ENCODE measurements at regions not wholly inside any gene's neighbourhood (a gene's known extent, or its start where the extent isn't known, plus 50 kb on each side); places are given as distances from the start of the nearest gene placed in this dataset.

DNA sequence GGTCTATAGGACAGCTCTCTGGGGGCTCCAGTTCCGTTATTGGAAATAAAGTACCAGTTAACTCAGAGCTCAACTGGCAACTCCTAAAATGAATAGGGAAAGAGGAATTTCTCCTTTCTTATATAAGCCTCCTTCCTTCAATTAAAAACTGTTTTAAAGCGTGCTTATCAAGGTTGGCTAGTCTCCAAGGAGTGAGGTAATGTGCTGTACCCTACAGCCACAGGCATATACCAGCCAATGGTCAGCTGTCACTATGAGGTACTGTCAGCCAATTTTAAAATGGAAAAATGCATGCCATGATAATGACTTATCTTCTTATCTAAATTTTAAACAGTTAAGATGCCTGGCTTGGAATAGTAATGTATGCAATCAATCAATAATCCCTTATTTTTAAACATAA is 76.2 kb downstream of the PLCE1 start (continued):
- TF ChIP-seq, protein P1, sequence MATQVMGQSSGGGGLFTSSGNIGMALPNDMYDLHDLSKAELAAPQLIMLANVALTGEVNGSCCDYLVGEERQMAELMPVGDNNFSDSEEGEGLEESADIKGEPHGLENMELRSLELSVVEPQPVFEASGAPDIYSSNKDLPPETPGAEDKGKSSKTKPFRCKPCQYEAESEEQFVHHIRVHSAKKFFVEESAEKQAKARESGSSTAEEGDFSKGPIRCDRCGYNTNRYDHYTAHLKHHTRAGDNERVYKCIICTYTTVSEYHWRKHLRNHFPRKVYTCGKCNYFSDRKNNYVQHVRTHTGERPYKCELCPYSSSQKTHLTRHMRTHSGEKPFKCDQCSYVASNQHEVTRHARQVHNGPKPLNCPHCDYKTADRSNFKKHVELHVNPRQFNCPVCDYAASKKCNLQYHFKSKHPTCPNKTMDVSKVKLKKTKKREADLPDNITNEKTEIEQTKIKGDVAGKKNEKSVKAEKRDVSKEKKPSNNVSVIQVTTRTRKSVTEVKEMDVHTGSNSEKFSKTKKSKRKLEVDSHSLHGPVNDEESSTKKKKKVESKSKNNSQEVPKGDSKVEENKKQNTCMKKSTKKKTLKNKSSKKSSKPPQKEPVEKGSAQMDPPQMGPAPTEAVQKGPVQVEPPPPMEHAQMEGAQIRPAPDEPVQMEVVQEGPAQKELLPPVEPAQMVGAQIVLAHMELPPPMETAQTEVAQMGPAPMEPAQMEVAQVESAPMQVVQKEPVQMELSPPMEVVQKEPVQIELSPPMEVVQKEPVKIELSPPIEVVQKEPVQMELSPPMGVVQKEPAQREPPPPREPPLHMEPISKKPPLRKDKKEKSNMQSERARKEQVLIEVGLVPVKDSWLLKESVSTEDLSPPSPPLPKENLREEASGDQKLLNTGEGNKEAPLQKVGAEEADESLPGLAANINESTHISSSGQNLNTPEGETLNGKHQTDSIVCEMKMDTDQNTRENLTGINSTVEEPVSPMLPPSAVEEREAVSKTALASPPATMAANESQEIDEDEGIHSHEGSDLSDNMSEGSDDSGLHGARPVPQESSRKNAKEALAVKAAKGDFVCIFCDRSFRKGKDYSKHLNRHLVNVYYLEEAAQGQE (IDR thresholded peaks at IDR 0.05; ENCODE audit: low read depth, low read length), result no peak
- peak; percentile 37; the same call in 1 of the 2 replicates for TF ChIP-seq GATA2 (CRISPR knock-in tag; IDR thresholded peaks at IDR 0.05)
- TF ChIP-seq FOXJ3 (CRISPR knock-in tag; IDR thresholded peaks at IDR 0.05), result no peak
- no peak for TF ChIP-seq TEAD4 (IDR thresholded peaks at IDR 0.05; ENCODE audit: borderline replicate concordance, insufficient read depth)
- TF ChIP-seq MXI1 (IDR thresholded peaks at IDR 0.05; ENCODE audit: low read depth, low read length), result 0 out of 2 replicates have a peak, but pooled peaks have one; percentile 29
- TF ChIP-seq SIN3A (IDR thresholded peaks at IDR 0.05; ENCODE audit: borderline replicate concordance, low read depth, low read length), result no peak
- TF ChIP-seq GABPA (IDR thresholded peaks at IDR 0.05; ENCODE audit: low read depth), result no peak

DNA sequence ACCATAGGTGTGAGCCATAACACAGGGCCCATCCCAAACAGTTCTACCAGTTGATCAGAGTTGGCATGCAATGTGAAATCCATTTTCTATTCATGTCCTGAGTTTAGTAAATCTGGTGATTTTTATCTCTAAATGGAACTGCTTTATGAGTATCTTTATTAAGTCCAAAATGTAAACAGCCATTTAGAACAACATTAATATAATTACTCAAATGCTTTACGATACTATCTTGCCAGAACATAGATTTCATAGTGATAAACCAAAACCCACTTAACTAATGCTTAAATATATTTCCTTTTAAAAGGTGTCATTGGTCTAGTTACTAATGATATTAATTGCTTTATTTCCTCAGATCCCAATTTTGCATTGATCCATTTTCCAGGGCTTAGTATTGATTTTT is 80.7 kb downstream of the PLCE1 start:
- H3K36me3 ChIP-seq (replicated peaks in 1 of 2; ENCODE audit: control insufficient read depth in 1 of 2, insufficient read depth in 2 of 2, low read length in 1 of 2), result no peaks in the 10 kb centered on the region
- no peak overlapping the region for H3K27ac ChIP-seq (ENCODE audit: low read depth in 2 of 2, low read length in 1 of 2)
- DNase-seq, result no peak
- no peak for TF ChIP-seq SMC3 (IDR thresholded peaks at IDR 0.05; ENCODE audit: low read depth, low read length)
- peak in 1 of 2 experiments; percentile 58; a peak in 2 of 4 replicates for TF ChIP-seq EP300 (IDR thresholded peaks at IDR 0.05; ENCODE audit: borderline replicate concordance in 1 of 2, low read depth in 1 of 2, low read length in 1 of 2)
- no peak overlapping the region for H3K4me2 ChIP-seq
- H3K4me3 ChIP-seq (ENCODE audit: low read depth in 2 of 2, low read length in 1 of 2), result no peak overlapping the region
- H3K9me2 ChIP-seq, result no peaks in the 10 kb centered on the region
- H4K20me1 ChIP-seq (ENCODE audit: insufficient read depth), result no peaks in the 10 kb centered on the region
- H3K9ac ChIP-seq, result no peak overlapping the region
- ChIA-PET POLR2A (no interaction called here), CTCF (interaction anchor here (1.1 to 1.3 kb wide), 2 partner anchors 246 to 370 kb away, joined by 3 to 5 read pairs; no protein-coding TSS in a partner anchor)
- no peaks in the 10 kb centered on the region for H3F3A ChIP-seq (replicated peaks; ENCODE audit: insufficient read depth)
- H3K27me3 ChIP-seq (ENCODE audit: insufficient read depth), result no peaks in the 10 kb centered on the region
- no peaks in the 10 kb centered on the region for H3K9me3 ChIP-seq
- H3K79me2 ChIP-seq (ENCODE audit: insufficient read depth), result no peaks in the 10 kb centered on the region
- H3K4me1 ChIP-seq (ENCODE audit: control insufficient read depth in 1 of 2, insufficient read depth in 2 of 2, low read depth in 1 of 2, low read length in 1 of 2), result peaks cover 0 to 9% of the 10 kb centered on the region in 2 experiments; a peak in 2 of 4 replicates
- H2AFZ ChIP-seq (ENCODE audit: low read depth), result no peak overlapping the region
- WGBS (ENCODE audit: low lambda C conversion rate), result 65% methylated on average over 1 of the region's 1 CpG

DNA sequence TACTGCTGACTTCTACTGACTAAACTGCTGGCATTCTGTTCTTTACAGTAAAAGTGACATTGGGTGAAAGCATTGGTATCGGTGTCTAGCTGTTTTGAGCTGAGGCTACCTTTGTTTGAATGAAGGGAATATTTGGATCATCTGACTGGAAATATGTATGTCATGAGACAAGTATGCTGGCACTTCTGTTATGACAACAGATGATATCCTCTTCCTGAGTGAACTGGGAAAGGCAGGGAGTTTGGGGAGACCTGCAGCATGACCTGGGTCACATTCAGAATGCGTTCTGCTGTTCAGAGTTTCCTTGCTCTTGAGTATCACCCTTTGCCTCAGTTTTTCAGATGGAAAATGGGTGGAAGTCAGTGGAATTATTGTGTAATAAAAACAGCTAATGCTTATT is 81.8 kb downstream of the PLCE1 start:
- ChIA-PET CTCF (interaction anchor here (1.2 to 2.2 kb wide), 4 partner anchors 9 to 254 kb away, joined by 3 to 25 read pairs (median 3); no protein-coding TSS in a partner anchor), POLR2A (no interaction called here)
- Histone ChIP-seq H3K9me2 (no peaks in the 10 kb centered on the region), H3K27me3 (ENCODE audit: insufficient read depth) (no peaks in the 10 kb centered on the region), H3K9me3 (no peaks in the 10 kb centered on the region), H3K79me2 (ENCODE audit: insufficient read depth) (no peaks in the 10 kb centered on the region), H2AFZ (ENCODE audit: low read depth) (no peak overlapping the region), H3K36me3 (replicated peaks in 1 of 2; ENCODE audit: control insufficient read depth in 1 of 2, insufficient read depth in 2 of 2, low read length in 1 of 2) (no peaks in the 10 kb centered on the region), H3K9ac (no peak overlapping the region), H3K4me2 (no peak overlapping the region), H3K27ac (ENCODE audit: low read depth in 2 of 2, low read length in 1 of 2) (no peak overlapping the region), H3K4me1 (ENCODE audit: control insufficient read depth in 1 of 2, insufficient read depth in 2 of 2, low read depth in 1 of 2, low read length in 1 of 2) (peaks cover 0 to 6% of the 10 kb centered on the region in 2 experiments; a peak in 2 of 4 replicates), H3K4me3 (ENCODE audit: low read depth in 2 of 2, low read length in 1 of 2) (no peak overlapping the region), H3F3A (replicated peaks; ENCODE audit: insufficient read depth) (no peaks in the 10 kb centered on the region), H4K20me1 (ENCODE audit: insufficient read depth) (no peaks in the 10 kb centered on the region)
- WGBS (ENCODE audit: low lambda C conversion rate), result 94% methylated on average over 2 of the region's 2 CpGs
- no peak for DNase-seq
- no peak for TF ChIP-seq YY1 (IDR thresholded peaks at IDR 0.05; ENCODE audit: low read depth)
- TF ChIP-seq, protein P1 (IDR thresholded peaks at IDR 0.05; ENCODE audit: low read depth, low read length), result no peak
- TF ChIP-seq ELF1 (IDR thresholded peaks at IDR 0.05), result no peak
